Ovary (tissue), 3 donors: ENCODE measurements at regions not wholly inside any gene's neighbourhood (a gene's known extent, or its start where the extent isn't known, plus 50 kb on each side); places are given as distances from the start of the nearest gene placed in this dataset.

Experiments used
- CTCF ChIP-seq, 3 donors: fragments of 450-650 bp in 2 of 3; fragments of 200-600 bp in 1 of 3; IDR thresholded peaks; one replicate each; pipeline versions ENCODE4 v1.5.1 to v1.8.0; 2016 to 2022; ENCODE audit warnings: antibody characterized with exemption in 3 of 3, mild to moderate bottlenecking in 1 of 3
- POLR2A ChIP-seq: fragments of 450-650 bp; IDR thresholded peaks from one replicate; pipeline ENCODE4 v1.6.1; 2017; ENCODE audit warnings: antibody characterized with exemption, mild to moderate bottlenecking, moderate library complexity
- donor health status: DM: no; HTN: no; CAD: no.

- no peak for TF ChIP-seq CTCF (IDR thresholded peaks at IDR 0.05)
- TF ChIP-seq POLR2A = no peak
Measured at GRCh38 chr1:222283147-222283768, 264.6 kb downstream of the HHIPL2 start.
